AG10803 (cell line): ENCODE measurements at regions not wholly inside any gene's neighbourhood (a gene's known extent, or its start where the extent isn't known, plus 50 kb on each side); places are given as distances from the start of the nearest gene placed in this dataset.
"Not testable (repeated sequence)": the region's sequence is repeated elsewhere in the genome, so short reads cannot be mapped to it uniquely, and the experiment has no call there.

Experiments used
- DNase-seq: peaks from one replicate; pipeline ENCODE4 v3.0.0; 2010; ENCODE audit warnings: low read depth
- H3K4me3 ChIP-seq: 2 replicates; pipeline ENCODE4 v1.5.1; 2011; ENCODE audit warnings: mild to moderate bottlenecking, low read length, control low read depth
- CTCF ChIP-seq: conservative IDR thresholded peaks from 2 replicates; pipeline ENCODE4 v1.5.1; 2011; ENCODE audit warnings: mild to moderate bottlenecking, low read length, control low read depth, inconsistent platforms

- no peak for TF ChIP-seq CTCF
- DNase-seq: peak; percentile 34
Observed at GRCh38 chr2:228522276-228522675, 340.8 kb upstream of the SPHKAP start.

GRCh38 chr2:228519561-228519960 is 338.1 kb upstream of the SPHKAP start:
- H3K4me3 ChIP-seq: no peak overlapping the region
- TF ChIP-seq CTCF: no peak
- no peak for DNase-seq

More at GRCh38 chr2:228522276-228522675, 340.8 kb upstream of the SPHKAP start:
- H3K4me3 ChIP-seq: no peak overlapping the region

GRCh38 chr2:228516019-228516418 is 334.5 kb upstream of the SPHKAP start:
- no peak for TF ChIP-seq CTCF
- H3K4me3 ChIP-seq: no peak overlapping the region
- no peak for DNase-seq

- not testable (repeated sequence) for H3K4me3 ChIP-seq, DNase-seq
Observed at GRCh38 chr2:228513480-228513879, 332.0 kb upstream of the SPHKAP start.

- no peak for DNase-seq
- no peak overlapping the region for H3K4me3 ChIP-seq
- no peak for TF ChIP-seq CTCF
Observed at GRCh38 chr2:228509021-228509420, 327.5 kb upstream of the SPHKAP start.

GRCh38 chr2:228507870-228508269 is 326.4 kb upstream of the SPHKAP start:
- peak; percentile 10 for DNase-seq
- TF ChIP-seq CTCF: no peak
- H3K4me3 ChIP-seq: no peak overlapping the region

- no peak for DNase-seq
- no peak for TF ChIP-seq CTCF
- H3K4me3 ChIP-seq: no peak overlapping the region
Observed at GRCh38 chr2:228507231-228507824, 325.8 kb upstream of the SPHKAP start.

GRCh38 chr2:228503731-228504130 is 322.2 kb upstream of the SPHKAP start:
- no peak overlapping the region for H3K4me3 ChIP-seq
- DNase-seq: no peak
- TF ChIP-seq CTCF: no peak
